Mesodermal cell (in vitro differentiated cells): ENCODE measurements at regions not wholly inside any gene's neighbourhood (a gene's known extent, or its start where the extent isn't known, plus 50 kb on each side); places are given as distances from the start of the nearest gene placed in this dataset.

Experiments used
- H3K27ac ChIP-seq: 2 replicates; pipeline ENCODE4 v1.7.0; 2013; ENCODE audit warnings: mild to moderate bottlenecking, low read depth, low read length, moderate library complexity; ENCODE audit not compliant: severe bottlenecking
- H3K36me3 ChIP-seq: 2 replicates; pipeline ENCODE4 v1.7.1; 2013; ENCODE audit warnings: mild to moderate bottlenecking, low read length, moderate library complexity; ENCODE audit not compliant: control insufficient read depth, insufficient read depth
- H3K4me1 ChIP-seq: one replicate; pipeline ENCODE4 v1.7.1; 2013; ENCODE audit warnings: mild to moderate bottlenecking, low read length; ENCODE audit not compliant: insufficient read depth, control insufficient read depth, poor library complexity, severe bottlenecking
- H3K4me3 ChIP-seq: 2 replicates; pipeline ENCODE4 v1.7.0; 2013; ENCODE audit warnings: low read length, control low read depth, mild to moderate bottlenecking; ENCODE audit not compliant: insufficient read depth, poor library complexity, severe bottlenecking; ENCODE audit errors: extremely low read depth
- H3K9me3 ChIP-seq: 2 replicates; pipeline ENCODE4 v1.7.1; 2013; ENCODE audit warnings: mild to moderate bottlenecking, low read length, moderate library complexity; ENCODE audit not compliant: control insufficient read depth
- WGBS, 2 experiments: methylation state at CpG; one replicate each; pipeline ENCODE4 v1.1.5; 2013; ENCODE audit warnings: missing lambda C conversion rate in 2 of 2; ENCODE audit not compliant: insufficient coverage in 2 of 2; 5-methylcytosine and 5-hydroxymethylcytosine counted together

GRCh38 chr10:83083831-83084230 lies 1055.5 kb upstream of the GHITM start:
- H3K36me3 ChIP-seq, result no peaks in the 10 kb centered on the region
- H3K27ac ChIP-seq, result no peak overlapping the region

GRCh38 chr10:83089335-83089734 lies 1050.0 kb upstream of the GHITM start:
- H3K36me3 ChIP-seq, result no peaks in the 10 kb centered on the region
- WGBS, 2 experiments, result 63 to 70% methylated on average over 2 to 3 of the region's 3 CpGs

More at GRCh38 chr10:83083831-83084230, 1055.5 kb upstream of the GHITM start:
- H3K9me3 ChIP-seq, result no peaks in the 10 kb centered on the region
- no peak overlapping the region for H3K4me3 ChIP-seq
- H3K4me1 ChIP-seq, result no peaks in the 10 kb centered on the region

GRCh38 chr10:83104616-83105015 lies 1034.7 kb upstream of the GHITM start:
- WGBS, 2 experiments, result 81% methylated on average over 2 of the region's 3 CpGs; no CpG with 5 or more reads in 1 of the 2 experiments
- no peak overlapping the region for H3K4me3 ChIP-seq
- H3K4me1 ChIP-seq, result no peaks in the 10 kb centered on the region

More at GRCh38 chr10:83089335-83089734, 1050.0 kb upstream of the GHITM start:
- no peaks in the 10 kb centered on the region for H3K4me1 ChIP-seq
- H3K9me3 ChIP-seq, result no peaks in the 10 kb centered on the region
- no peak overlapping the region for H3K4me3 ChIP-seq
- H3K27ac ChIP-seq, result no peak overlapping the region

GRCh38 chr10:83108565-83109333 lies 1030.6 kb upstream of the GHITM start:
- no peaks in the 10 kb centered on the region for H3K36me3 ChIP-seq
- H3K9me3 ChIP-seq, result no peaks in the 10 kb centered on the region
- no peak overlapping the region for H3K27ac ChIP-seq
- H3K4me1 ChIP-seq, result no peaks in the 10 kb centered on the region
- H3K4me3 ChIP-seq, result no peak overlapping the region
- WGBS, 2 experiments, result 66 to 72% methylated on average over 6 of the region's 7 CpGs

More at GRCh38 chr10:83104616-83105015, 1034.7 kb upstream of the GHITM start:
- no peak overlapping the region for H3K27ac ChIP-seq
- H3K36me3 ChIP-seq, result no peaks in the 10 kb centered on the region
- no peaks in the 10 kb centered on the region for H3K9me3 ChIP-seq

GRCh38 chr10:83119346-83119745 lies 1020.0 kb upstream of the GHITM start:
- no peaks in the 10 kb centered on the region for H3K36me3 ChIP-seq
- 86 to 89% methylated on average over 1 of the region's 1 CpG for WGBS, 2 experiments
- H3K4me1 ChIP-seq, result no peaks in the 10 kb centered on the region
- H3K9me3 ChIP-seq, result no peaks in the 10 kb centered on the region
- H3K27ac ChIP-seq, result no peak overlapping the region
- no peak overlapping the region for H3K4me3 ChIP-seq

DNA sequence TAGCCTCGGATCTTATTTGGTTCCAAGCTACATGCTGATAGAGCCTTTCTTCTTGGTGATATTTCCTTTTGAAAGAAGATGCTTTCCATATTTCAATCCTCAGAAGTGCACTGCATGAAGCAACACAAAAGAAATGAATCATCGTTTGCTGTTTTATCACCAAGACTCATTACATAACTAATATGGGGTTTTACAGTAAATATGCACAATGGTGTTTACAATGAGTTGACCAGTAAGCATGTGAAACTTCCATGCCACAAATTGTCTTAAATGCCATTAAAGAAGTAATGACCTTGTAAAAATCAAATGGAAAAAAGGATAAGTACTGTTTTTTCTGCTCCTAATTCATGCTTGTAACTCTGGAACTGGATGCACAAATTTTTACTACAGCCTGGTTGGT lies 1017.0 kb upstream of the GHITM start:
- no peak overlapping the region for H3K27ac ChIP-seq
- no peak overlapping the region for H3K4me3 ChIP-seq
- H3K36me3 ChIP-seq, result no peaks in the 10 kb centered on the region
- WGBS, 2 experiments, result 100% methylated on average over 1 of the region's 2 CpGs; no CpG with 5 or more reads in 1 of the 2 experiments
- H3K4me1 ChIP-seq, result no peaks in the 10 kb centered on the region
- no peaks in the 10 kb centered on the region for H3K9me3 ChIP-seq

- WGBS, 2 experiments, result 95 to 100% methylated on average over 4 to 6 of the region's 6 CpGs
- no peaks in the 10 kb centered on the region for H3K4me1 ChIP-seq
- no peaks in the 10 kb centered on the region for H3K36me3 ChIP-seq
- H3K4me3 ChIP-seq, result no peak overlapping the region
- H3K27ac ChIP-seq, result no peak overlapping the region
- H3K9me3 ChIP-seq, result no peaks in the 10 kb centered on the region
Measured at GRCh38 chr10:83127942-83128575, 1011.2 kb upstream of the GHITM start.

GRCh38 chr10:83140811-83141210 lies 998.5 kb upstream of the GHITM start:
- Histone ChIP-seq H3K4me1 (no peaks in the 10 kb centered on the region), H3K27ac (no peak overlapping the region)
- no CpG with 5 or more reads among the region's 1 CpG for WGBS, 2 experiments

DNA sequence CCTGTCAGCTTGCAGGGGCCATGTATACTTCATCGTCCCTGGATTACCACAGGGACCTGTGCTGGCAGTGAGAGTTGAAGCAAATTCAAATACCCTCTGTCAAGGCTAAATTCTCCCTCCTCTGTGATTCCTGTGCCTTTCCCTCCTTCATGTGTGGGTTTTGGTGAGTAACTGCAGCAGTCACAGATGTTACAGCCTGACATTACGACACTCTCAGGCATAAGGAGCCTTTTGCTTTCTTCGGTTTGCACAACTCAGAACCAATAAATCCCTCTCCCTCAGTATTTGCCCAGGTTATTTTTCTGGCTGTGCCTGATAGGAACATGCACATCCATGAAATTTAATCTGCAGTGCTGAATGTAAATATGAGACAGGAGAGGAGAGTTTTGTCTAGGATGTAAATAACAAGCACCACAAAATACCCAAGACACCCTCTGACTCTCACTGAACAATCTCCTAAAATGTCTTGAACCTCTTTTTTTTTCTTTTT lies 997.2 kb upstream of the GHITM start:
- no peaks in the 10 kb centered on the region for H3K4me1 ChIP-seq
- H3K36me3 ChIP-seq, result no peaks in the 10 kb centered on the region
- no peaks in the 10 kb centered on the region for H3K9me3 ChIP-seq
- H3K27ac ChIP-seq, result no peak overlapping the region
- H3K4me3 ChIP-seq, result no peak overlapping the region
- WGBS, 2 experiments, result 80 to 100% methylated on average over 1 of the region's 3 CpGs

More at GRCh38 chr10:83140811-83141210, 998.5 kb upstream of the GHITM start:
- Histone ChIP-seq H3K4me3 (no peak overlapping the region), H3K9me3 (no peaks in the 10 kb centered on the region), H3K36me3 (no peaks in the 10 kb centered on the region)

DNA sequence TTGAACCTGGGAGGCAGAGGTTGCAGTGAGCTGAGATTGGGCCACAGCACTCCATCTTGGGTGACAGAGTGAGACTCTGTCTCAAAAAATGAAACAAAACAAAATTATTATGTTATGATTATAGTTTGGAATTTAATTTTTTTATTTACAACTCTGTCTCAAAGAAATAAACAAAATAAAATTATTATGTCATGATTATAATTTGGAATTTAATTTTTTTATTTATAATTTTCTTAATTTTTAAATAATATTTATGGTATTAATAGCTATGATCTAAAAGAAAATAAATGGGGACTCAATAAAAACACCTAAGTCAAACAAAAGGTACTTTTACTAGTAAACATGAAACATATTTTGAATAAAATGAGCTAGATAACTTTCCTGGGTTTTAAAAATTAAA lies 994.8 kb upstream of the GHITM start:
- H3K4me3 ChIP-seq, result no peak overlapping the region
- H3K9me3 ChIP-seq, result no peaks in the 10 kb centered on the region
- H3K36me3 ChIP-seq, result no peaks in the 10 kb centered on the region
- H3K4me1 ChIP-seq, result no peaks in the 10 kb centered on the region
- no peak overlapping the region for H3K27ac ChIP-seq

GRCh38 chr10:83153714-83154113 lies 985.6 kb upstream of the GHITM start:
- H3K36me3 ChIP-seq, result no peaks in the 10 kb centered on the region
- H3K4me3 ChIP-seq, result no peak overlapping the region
- H3K4me1 ChIP-seq, result no peaks in the 10 kb centered on the region
- no peak overlapping the region for H3K27ac ChIP-seq
- 86 to 91% methylated on average over 6 to 9 of the region's 10 CpGs for WGBS, 2 experiments
- no peaks in the 10 kb centered on the region for H3K9me3 ChIP-seq
